ENCODE measurements at regions not wholly inside any gene's neighbourhood (a gene's known extent, or its start where the extent isn't known, plus 50 kb on each side); places are given as distances from the start of the nearest gene placed in this dataset.

DNA sequence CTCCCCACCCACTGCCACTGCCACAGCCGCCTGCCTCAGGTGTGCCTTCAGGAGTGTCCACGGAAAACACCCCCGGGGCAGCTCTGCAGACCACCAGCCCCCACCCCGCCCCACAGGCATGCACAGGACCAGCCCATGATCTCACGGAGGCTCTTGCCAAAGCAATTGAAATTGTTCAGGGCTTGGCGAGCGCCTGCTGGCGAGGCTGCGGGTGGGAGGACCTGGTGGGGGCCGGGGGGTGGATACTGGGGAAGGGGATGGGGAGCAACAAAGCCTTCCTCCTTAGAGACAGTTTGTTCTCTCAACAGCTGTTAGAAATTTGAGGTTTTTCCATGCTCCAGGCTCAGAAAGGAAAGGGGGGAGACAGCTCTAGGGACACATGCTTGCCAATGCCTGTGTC, 274.7 kb downstream of the MN1 start:
- Histone ChIP-seq H3K4me3 (ENCODE audit: low read depth, low read length) (no peak overlapping the region), H3K27me3 (ENCODE audit: control insufficient read depth, insufficient read depth, low read length) (no peaks in the 10 kb centered on the region), H2AFZ (no peak overlapping the region), H3K36me3 (ENCODE audit: control insufficient read depth, insufficient read depth, low read length) (no peaks in the 10 kb centered on the region), H3K9ac (no peak overlapping the region), H3K9me3 (ENCODE audit: control insufficient read depth, low read length) (no peaks in the 10 kb centered on the region), H3K79me2 (no peaks in the 10 kb centered on the region), H3K4me1 (no peaks in the 10 kb centered on the region), H3K4me2 (ENCODE audit: low read length) (no peak overlapping the region), H3K27ac (no peak overlapping the region)
- TF ChIP-seq, protein P1, sequence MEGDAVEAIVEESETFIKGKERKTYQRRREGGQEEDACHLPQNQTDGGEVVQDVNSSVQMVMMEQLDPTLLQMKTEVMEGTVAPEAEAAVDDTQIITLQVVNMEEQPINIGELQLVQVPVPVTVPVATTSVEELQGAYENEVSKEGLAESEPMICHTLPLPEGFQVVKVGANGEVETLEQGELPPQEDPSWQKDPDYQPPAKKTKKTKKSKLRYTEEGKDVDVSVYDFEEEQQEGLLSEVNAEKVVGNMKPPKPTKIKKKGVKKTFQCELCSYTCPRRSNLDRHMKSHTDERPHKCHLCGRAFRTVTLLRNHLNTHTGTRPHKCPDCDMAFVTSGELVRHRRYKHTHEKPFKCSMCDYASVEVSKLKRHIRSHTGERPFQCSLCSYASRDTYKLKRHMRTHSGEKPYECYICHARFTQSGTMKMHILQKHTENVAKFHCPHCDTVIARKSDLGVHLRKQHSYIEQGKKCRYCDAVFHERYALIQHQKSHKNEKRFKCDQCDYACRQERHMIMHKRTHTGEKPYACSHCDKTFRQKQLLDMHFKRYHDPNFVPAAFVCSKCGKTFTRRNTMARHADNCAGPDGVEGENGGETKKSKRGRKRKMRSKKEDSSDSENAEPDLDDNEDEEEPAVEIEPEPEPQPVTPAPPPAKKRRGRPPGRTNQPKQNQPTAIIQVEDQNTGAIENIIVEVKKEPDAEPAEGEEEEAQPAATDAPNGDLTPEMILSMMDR (IDR thresholded peaks at IDR 0.05): no peak

DNA sequence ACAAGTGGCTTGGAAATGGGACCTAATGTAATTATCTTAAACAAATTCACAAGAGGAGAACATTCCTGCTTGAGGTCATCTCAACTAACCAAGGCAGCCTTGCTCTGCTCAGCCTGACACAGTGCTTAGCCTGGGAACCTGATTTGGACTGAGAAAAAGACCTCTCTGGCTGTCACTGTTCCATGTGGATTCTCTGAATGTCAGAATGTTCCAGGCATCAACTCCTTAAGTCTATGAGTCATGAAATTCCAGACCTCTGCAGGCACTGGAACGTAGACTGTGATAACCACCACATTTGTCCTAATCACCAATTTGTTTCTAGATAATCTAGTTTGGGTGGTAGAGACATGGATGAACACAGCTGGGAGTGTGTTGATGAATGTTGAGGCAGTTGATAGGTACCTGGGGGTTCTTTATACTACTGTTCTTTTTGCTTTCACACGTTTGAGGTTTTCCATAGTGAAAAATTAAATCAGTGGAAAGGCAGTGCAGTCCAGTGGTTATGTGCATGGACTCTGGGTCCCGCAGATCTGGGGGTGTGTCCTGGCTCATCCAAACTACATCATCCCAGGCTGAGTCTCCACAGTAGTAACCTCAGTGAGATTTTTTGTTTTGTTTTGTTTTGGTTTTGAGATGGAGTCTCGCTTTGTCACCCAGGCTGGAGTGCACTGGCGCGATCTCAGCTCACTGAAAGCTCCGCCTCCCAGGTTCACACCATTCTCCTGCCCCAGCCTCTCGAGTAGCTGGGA, 269.6 kb downstream of the MN1 start:
- TF ChIP-seq, protein P1 (IDR thresholded peaks at IDR 0.05): no peak
- H3K27ac ChIP-seq: no peak overlapping the region

DNA sequence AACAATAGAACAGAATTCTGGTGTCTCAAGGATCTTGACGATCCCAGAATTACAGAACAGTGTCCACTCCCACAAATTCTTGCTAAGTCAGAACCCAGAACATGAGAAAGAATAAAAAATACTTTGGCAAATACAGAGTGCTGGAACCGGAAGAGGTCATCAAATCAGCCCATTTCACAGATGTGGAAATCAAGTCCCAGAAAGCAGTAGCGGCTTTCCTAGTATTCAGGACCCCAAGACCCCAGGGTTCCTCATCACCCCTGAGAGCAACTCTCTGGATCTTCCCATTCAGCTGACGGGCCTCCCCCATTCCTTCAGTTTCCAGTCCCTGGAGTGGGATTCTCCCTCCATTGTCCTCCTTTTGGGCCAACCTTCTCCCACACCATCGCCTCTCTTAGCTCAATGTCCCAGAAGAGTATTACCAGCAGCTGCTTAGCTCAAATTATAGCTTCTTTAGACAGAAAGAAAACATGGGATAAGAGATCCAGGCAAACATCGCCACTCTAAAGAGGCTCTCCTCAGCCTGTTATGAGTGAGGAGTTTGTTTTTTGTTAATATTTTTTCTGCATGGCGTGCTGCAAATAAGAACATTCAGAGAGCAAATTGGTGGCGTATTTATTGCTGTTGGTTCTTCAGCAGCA, 268.3 kb downstream of the MN1 start:
- H3K36me3 ChIP-seq (ENCODE audit: control insufficient read depth, insufficient read depth, low read length): no peaks in the 10 kb centered on the region
- H3K4me3 ChIP-seq (ENCODE audit: low read depth, low read length): no peak overlapping the region
- no peak overlapping the region for H3K4me2 ChIP-seq (ENCODE audit: low read length)
- TF ChIP-seq, protein P1 (IDR thresholded peaks at IDR 0.05): no peak
- H3K27me3 ChIP-seq (ENCODE audit: control insufficient read depth, insufficient read depth, low read length): no peaks in the 10 kb centered on the region
- no peaks in the 10 kb centered on the region for H3K4me1 ChIP-seq
- H3K9me3 ChIP-seq (ENCODE audit: control insufficient read depth, low read length): no peaks in the 10 kb centered on the region
- no peak overlapping the region for H2AFZ ChIP-seq
- no peak overlapping the region for H3K9ac ChIP-seq
- H3K27ac ChIP-seq: no peak overlapping the region
- no peaks in the 10 kb centered on the region for H3K79me2 ChIP-seq

More for the DNA sequence above, 269.6 kb downstream of the MN1 start:
- Histone ChIP-seq H3K9ac (no peak overlapping the region), H3K4me3 (ENCODE audit: low read depth, low read length) (no peak overlapping the region), H3K9me3 (ENCODE audit: control insufficient read depth, low read length) (no peaks in the 10 kb centered on the region), H3K27me3 (ENCODE audit: control insufficient read depth, insufficient read depth, low read length) (no peaks in the 10 kb centered on the region), H3K4me1 (no peaks in the 10 kb centered on the region), H3K36me3 (ENCODE audit: control insufficient read depth, insufficient read depth, low read length) (no peaks in the 10 kb centered on the region), H2AFZ (no peak overlapping the region), H3K79me2 (no peaks in the 10 kb centered on the region), H3K4me2 (ENCODE audit: low read length) (no peak overlapping the region)

DNA sequence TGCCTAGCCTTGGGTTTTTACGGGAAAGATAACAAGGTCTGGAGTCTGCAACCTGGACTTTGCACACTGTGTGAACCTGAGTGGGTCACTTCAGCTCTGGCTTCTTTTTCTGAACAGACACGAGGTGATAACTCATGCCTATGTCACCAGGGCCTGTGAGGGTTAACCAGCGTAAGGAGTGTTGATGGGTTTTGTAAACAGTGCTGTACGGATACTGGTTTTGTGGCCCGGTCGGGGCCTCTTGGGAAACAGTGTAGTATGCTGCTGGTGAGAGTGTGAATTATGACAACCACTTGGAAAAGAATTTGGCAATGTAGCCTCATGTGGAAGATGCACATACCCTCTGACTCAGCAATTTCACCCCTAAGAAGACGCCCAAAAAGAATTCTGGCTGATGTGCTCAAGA, 266.8 kb downstream of the MN1 start:
- H3K27ac ChIP-seq: no peak overlapping the region

More for the DNA sequence above, 266.8 kb downstream of the MN1 start:
- Histone ChIP-seq H3K9me3 (ENCODE audit: control insufficient read depth, low read length) (no peaks in the 10 kb centered on the region), H3K9ac (no peak overlapping the region), H3K4me3 (ENCODE audit: low read depth, low read length) (no peak overlapping the region), H3K27me3 (ENCODE audit: control insufficient read depth, insufficient read depth, low read length) (no peaks in the 10 kb centered on the region), H3K36me3 (ENCODE audit: control insufficient read depth, insufficient read depth, low read length) (no peaks in the 10 kb centered on the region), H2AFZ (no peak overlapping the region), H3K4me2 (ENCODE audit: low read length) (no peak overlapping the region), H3K79me2 (no peaks in the 10 kb centered on the region), H3K4me1 (no peaks in the 10 kb centered on the region)
- TF ChIP-seq, protein P1 (IDR thresholded peaks at IDR 0.05): no peak
